ENCODE measurements at regions not wholly inside any gene's neighbourhood (a gene's known extent, or its start where the extent isn't known, plus 50 kb on each side); places are given as distances from the start of the nearest gene placed in this dataset.

DNA sequence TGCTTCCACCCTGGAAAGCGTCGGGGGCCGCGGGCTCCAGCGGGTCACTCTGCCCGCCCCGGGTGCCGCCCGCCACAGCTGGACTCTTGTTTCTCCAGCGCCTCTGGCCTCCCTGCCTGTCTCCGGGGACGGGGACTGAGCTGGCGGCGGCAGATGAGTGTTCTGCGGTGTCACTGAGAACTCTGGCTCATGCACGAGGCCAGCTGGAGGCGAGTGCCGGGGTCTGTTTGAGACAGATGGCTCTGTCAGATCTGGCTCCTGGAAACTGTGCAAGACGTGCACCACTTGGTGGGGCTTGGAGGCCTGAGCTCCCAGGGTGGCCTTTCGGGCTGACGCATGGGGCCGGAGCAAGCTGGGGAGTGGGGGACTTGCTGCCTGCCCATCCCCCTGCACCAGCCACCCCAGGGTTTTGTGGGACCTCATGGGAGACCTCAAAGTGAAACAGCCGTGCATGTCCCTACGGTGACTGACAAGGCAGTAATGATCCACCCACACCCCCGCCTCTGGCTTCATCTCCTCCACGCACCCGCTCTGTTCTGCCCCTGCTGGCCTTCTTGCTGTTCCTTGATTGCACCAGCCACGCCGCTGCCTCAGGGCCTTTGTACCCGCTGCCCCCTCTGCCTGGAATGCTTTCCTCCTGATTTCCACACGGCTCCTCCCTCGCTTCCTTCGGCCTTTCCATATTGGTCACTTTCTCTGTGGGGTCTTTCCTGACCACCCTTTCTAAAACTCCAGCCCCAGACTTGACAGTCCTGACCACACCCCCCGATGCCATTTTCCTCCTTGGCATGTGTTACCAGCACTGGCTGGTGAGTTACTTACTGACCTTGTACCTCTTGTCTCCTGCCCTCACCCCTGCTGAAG, 174.9 kb upstream of the CIBAR2 start:
- TF ChIP-seq TAF1 (IDR thresholded peaks at IDR 0.05; ENCODE audit: borderline replicate concordance, insufficient read depth, low read length) (no peak), FOXP2 (optimal IDR thresholded peaks at IDR 0.05; ENCODE audit: borderline replicate concordance, extremely low read depth, extremely low read length, insufficient read depth) (no peak), SIN3A (IDR thresholded peaks at IDR 0.05; ENCODE audit: borderline replicate concordance, insufficient read depth, low read length) (no peak), POLR2AphosphoS5 (IDR thresholded peaks at IDR 0.05; ENCODE audit: low read depth, low read length) (no peak)
- TF ChIP-seq, protein P1, sequence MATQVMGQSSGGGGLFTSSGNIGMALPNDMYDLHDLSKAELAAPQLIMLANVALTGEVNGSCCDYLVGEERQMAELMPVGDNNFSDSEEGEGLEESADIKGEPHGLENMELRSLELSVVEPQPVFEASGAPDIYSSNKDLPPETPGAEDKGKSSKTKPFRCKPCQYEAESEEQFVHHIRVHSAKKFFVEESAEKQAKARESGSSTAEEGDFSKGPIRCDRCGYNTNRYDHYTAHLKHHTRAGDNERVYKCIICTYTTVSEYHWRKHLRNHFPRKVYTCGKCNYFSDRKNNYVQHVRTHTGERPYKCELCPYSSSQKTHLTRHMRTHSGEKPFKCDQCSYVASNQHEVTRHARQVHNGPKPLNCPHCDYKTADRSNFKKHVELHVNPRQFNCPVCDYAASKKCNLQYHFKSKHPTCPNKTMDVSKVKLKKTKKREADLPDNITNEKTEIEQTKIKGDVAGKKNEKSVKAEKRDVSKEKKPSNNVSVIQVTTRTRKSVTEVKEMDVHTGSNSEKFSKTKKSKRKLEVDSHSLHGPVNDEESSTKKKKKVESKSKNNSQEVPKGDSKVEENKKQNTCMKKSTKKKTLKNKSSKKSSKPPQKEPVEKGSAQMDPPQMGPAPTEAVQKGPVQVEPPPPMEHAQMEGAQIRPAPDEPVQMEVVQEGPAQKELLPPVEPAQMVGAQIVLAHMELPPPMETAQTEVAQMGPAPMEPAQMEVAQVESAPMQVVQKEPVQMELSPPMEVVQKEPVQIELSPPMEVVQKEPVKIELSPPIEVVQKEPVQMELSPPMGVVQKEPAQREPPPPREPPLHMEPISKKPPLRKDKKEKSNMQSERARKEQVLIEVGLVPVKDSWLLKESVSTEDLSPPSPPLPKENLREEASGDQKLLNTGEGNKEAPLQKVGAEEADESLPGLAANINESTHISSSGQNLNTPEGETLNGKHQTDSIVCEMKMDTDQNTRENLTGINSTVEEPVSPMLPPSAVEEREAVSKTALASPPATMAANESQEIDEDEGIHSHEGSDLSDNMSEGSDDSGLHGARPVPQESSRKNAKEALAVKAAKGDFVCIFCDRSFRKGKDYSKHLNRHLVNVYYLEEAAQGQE (IDR thresholded peaks at IDR 0.05; ENCODE audit: insufficient read depth in 1 of 2, low read depth in 2 of 2, low read length in 2 of 2): no peak

DNA sequence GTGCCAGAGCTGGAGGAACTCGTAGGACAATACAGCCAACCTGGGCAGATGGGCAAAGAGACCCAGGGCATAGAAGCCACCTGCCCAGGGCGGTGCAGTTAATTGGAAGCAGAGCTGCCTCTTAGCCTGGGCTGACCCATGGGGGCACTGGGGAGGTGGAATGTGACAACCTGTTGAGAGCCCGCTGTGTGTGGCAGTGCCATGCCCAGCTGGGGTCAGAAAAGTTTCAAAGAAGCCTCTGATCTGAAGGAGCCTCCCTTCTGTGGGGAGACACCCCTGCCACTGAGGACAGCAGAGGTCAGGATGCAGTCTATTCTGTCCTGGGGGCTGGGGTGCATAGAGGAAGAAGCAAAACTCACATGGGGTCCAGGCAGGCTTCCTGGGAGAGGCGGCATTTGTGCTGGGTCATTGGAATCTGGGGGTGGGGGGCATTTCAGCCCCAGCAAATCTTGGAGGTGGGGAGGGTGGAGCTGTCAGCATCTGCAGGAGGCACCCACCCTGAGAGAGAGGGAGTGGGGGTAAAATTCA, 176.1 kb upstream of the CIBAR2 start:
- TF ChIP-seq TAF1 (IDR thresholded peaks at IDR 0.05; ENCODE audit: borderline replicate concordance, insufficient read depth, low read length): no peak
- TF ChIP-seq POLR2AphosphoS5 (IDR thresholded peaks at IDR 0.05; ENCODE audit: low read depth, low read length): no peak
- TF ChIP-seq, protein P1 (IDR thresholded peaks at IDR 0.05; ENCODE audit: insufficient read depth in 1 of 2, low read depth in 2 of 2, low read length in 2 of 2): no peak
- TF ChIP-seq SIN3A (IDR thresholded peaks at IDR 0.05; ENCODE audit: borderline replicate concordance, insufficient read depth, low read length): no peak
- TF ChIP-seq FOXP2 (optimal IDR thresholded peaks at IDR 0.05; ENCODE audit: borderline replicate concordance, extremely low read depth, extremely low read length, insufficient read depth): no peak

DNA sequence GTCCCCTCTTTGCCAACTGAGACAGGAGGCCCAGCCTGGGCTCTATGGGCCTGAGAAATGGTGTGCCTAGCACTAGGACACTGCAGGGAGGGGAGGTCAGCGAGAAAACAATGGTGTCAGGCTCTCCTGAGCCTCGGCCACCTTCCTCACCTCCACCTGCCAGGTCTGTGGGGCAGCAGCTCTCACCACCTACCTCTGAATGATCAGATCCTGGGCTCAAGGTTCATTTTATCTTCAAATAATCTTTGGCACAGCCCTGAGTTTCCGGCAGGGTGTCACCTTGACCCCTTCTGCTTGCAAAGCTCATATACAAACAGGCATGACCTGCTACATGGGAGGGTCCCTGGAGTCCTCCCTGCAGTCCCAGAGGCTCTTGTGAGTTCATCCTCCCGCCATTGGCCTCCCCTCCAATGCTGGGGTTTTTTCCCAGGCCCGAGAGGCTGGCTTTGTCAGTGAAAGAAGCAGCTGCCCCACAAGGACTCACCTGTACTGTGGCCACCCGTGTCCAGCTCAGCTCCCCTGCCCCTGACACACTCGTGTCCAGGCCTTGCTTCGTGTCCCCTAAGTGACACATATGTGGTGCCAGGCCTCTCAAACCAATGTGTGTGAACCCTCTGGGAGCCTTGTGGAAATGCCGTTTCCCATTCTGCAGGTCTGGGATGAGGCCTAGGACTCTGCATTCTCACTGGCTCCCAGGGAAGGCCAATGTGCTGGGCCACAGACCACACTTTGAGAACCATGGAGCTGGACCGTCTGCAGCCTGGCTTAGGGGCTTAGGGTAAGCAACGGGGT, 176.8 kb upstream of the CIBAR2 start:
- TF ChIP-seq POLR2AphosphoS5 (IDR thresholded peaks at IDR 0.05; ENCODE audit: low read depth, low read length) (no peak), TAF1 (IDR thresholded peaks at IDR 0.05; ENCODE audit: borderline replicate concordance, insufficient read depth, low read length) (no peak), SIN3A (IDR thresholded peaks at IDR 0.05; ENCODE audit: borderline replicate concordance, insufficient read depth, low read length) (no peak)
- TF ChIP-seq, protein P1 (IDR thresholded peaks at IDR 0.05; ENCODE audit: insufficient read depth in 1 of 2, low read depth in 2 of 2, low read length in 2 of 2): no peak

DNA sequence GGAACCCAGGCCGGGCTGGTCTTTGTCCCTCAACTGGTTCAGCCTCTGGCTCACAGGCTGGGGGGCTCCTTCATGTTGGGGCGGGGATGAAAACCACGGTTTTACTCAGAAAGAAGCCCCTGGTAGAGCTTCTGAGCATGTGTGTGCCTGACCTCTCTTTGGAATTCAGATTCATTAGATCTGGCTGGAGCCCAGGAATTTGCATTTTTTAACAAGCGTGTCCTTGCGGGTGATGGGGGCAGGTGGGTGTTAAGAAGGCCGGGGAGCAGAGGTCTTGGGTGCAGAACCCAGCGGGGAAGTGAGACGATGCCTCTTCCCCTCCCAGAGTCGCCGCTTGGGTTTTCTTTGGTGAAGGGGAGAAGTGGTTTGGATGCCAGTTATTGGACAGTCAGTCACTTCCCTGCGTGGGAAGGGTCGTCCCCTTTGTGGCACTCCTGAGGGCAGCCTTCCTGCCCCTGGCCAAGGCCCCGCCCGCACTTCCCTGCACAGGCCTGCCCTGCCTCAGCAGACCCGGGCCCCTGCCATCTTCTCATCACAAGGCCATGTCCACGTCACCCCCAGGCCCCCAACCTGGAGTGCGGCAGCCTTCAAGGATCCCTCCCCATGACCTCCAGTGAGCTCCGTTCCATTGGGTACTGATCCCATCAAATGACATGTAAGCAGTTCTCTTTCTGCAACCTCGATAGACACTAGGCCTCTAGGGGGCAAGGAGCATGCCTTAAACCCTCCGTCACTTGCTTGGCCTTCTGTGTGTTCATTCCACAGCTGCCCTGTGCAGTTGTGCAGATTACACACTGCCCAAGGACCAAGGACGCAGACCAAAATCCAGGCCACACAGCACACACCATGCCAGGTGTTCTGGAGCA, 177.7 kb upstream of the CIBAR2 start:
- TF ChIP-seq POLR2AphosphoS5 (IDR thresholded peaks at IDR 0.05; ENCODE audit: low read depth, low read length) (no peak), SIN3A (IDR thresholded peaks at IDR 0.05; ENCODE audit: borderline replicate concordance, insufficient read depth, low read length) (no peak), TAF1 (IDR thresholded peaks at IDR 0.05; ENCODE audit: borderline replicate concordance, insufficient read depth, low read length) (no peak), FOXP2 (optimal IDR thresholded peaks at IDR 0.05; ENCODE audit: borderline replicate concordance, extremely low read depth, extremely low read length, insufficient read depth) (no peak)
- TF ChIP-seq, protein P1 (IDR thresholded peaks at IDR 0.05; ENCODE audit: insufficient read depth in 1 of 2, low read depth in 2 of 2, low read length in 2 of 2): no peak
